Liver (tissue), 3 donors: ENCODE measurements at regions not wholly inside any gene's neighbourhood (a gene's known extent, or its start where the extent isn't known, plus 50 kb on each side); places are given as distances from the start of the nearest gene placed in this dataset.

Experiments used
- EGR1 ChIP-seq, 2 donors: IDR thresholded peaks; 2 replicates each; pipeline ENCODE4 v1.6.1; 2016 to 2018; ENCODE audit warnings: antibody characterized with exemption in 2 of 2, low read depth in 2 of 2
- TAF1 ChIP-seq: conservative IDR thresholded peaks from 2 replicates; pipeline ENCODE4 v1.6.1; 2016; ENCODE audit warnings: antibody characterized with exemption, mild to moderate bottlenecking
- TF ChIP-seq, protein P1 (sequence below): fragments of 150-350 bp; IDR thresholded peaks from 2 replicates; pipeline ENCODE4 v1.5.1; 2017; ENCODE audit warnings: improper control_type of control experiment, low read depth, low read length; ENCODE audit not compliant: missing input control
- donor health status: healthy.
- donor health status: healthy.

- TF ChIP-seq, protein P1, sequence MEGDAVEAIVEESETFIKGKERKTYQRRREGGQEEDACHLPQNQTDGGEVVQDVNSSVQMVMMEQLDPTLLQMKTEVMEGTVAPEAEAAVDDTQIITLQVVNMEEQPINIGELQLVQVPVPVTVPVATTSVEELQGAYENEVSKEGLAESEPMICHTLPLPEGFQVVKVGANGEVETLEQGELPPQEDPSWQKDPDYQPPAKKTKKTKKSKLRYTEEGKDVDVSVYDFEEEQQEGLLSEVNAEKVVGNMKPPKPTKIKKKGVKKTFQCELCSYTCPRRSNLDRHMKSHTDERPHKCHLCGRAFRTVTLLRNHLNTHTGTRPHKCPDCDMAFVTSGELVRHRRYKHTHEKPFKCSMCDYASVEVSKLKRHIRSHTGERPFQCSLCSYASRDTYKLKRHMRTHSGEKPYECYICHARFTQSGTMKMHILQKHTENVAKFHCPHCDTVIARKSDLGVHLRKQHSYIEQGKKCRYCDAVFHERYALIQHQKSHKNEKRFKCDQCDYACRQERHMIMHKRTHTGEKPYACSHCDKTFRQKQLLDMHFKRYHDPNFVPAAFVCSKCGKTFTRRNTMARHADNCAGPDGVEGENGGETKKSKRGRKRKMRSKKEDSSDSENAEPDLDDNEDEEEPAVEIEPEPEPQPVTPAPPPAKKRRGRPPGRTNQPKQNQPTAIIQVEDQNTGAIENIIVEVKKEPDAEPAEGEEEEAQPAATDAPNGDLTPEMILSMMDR: no peak
- no peak for TF ChIP-seq EGR1 (IDR thresholded peaks at IDR 0.05; ENCODE audit: low read depth in 2 of 2)
- no peak for TF ChIP-seq TAF1
Measured at GRCh38 chr22:49018601-49019000, 809.1 kb downstream of the BRD1 start.
